ENCODE measurements at regions not wholly inside any gene's neighbourhood (a gene's known extent, or its start where the extent isn't known, plus 50 kb on each side); places are given as distances from the start of the nearest gene placed in this dataset.

- DNase-seq: no peak
- Histone ChIP-seq H3K27ac (no peak overlapping the region), H3K36me3 (no peaks in the 10 kb centered on the region), H3K4me3 (ENCODE audit: low read depth, low read length) (no peak overlapping the region), H3K27me3 (ENCODE audit: insufficient read depth, low read depth, severe bottlenecking) (peaks cover 39% of the 10 kb centered on the region), H3K9me3 (ENCODE audit: severe bottlenecking) (no peaks in the 10 kb centered on the region)
- no peak for TF ChIP-seq CTCF (IDR thresholded peaks at IDR 0.05; ENCODE audit: low read depth, low read length)
Observed at GRCh38 chr4:111037591-111038360, 414.9 kb upstream of the PITX2 start.

- Histone ChIP-seq H3K27me3 (ENCODE audit: insufficient read depth, low read depth, severe bottlenecking) (peaks cover 43% of the 10 kb centered on the region), H3K9me3 (ENCODE audit: severe bottlenecking) (no peaks in the 10 kb centered on the region), H3K36me3 (no peaks in the 10 kb centered on the region), H3K27ac (no peak overlapping the region), H3K4me3 (ENCODE audit: low read depth, low read length) (no peak overlapping the region)
- TF ChIP-seq CTCF (IDR thresholded peaks at IDR 0.05; ENCODE audit: low read depth, low read length): no peak
- DNase-seq: no peak
Observed at GRCh38 chr4:111040904-111041303, 418.0 kb upstream of the PITX2 start.

GRCh38 chr4:111043286-111043685 lies 420.4 kb upstream of the PITX2 start:
- Histone ChIP-seq H3K27me3 (ENCODE audit: insufficient read depth, low read depth, severe bottlenecking) (peaks cover 38% of the 10 kb centered on the region), H3K36me3 (no peaks in the 10 kb centered on the region), H3K9me3 (ENCODE audit: severe bottlenecking) (no peaks in the 10 kb centered on the region), H3K4me3 (ENCODE audit: low read depth, low read length) (no peak overlapping the region), H3K27ac (no peak overlapping the region)
- no peak for TF ChIP-seq CTCF (IDR thresholded peaks at IDR 0.05; ENCODE audit: low read depth, low read length)
- no peak for DNase-seq

GRCh38 chr4:111045992-111046391 lies 423.1 kb upstream of the PITX2 start:
- Histone ChIP-seq H3K36me3 (no peaks in the 10 kb centered on the region), H3K27ac (no peak overlapping the region), H3K27me3 (ENCODE audit: insufficient read depth, low read depth, severe bottlenecking) (peaks cover 25% of the 10 kb centered on the region), H3K4me3 (ENCODE audit: low read depth, low read length) (no peak overlapping the region), H3K9me3 (ENCODE audit: severe bottlenecking) (no peaks in the 10 kb centered on the region)
- no peak for DNase-seq
- no peak for TF ChIP-seq CTCF (IDR thresholded peaks at IDR 0.05; ENCODE audit: low read depth, low read length)

GRCh38 chr4:111046811-111047210 lies 423.9 kb upstream of the PITX2 start:
- no peak for DNase-seq
- Histone ChIP-seq H3K4me3 (ENCODE audit: low read depth, low read length) (no peak overlapping the region), H3K27ac (no peak overlapping the region), H3K27me3 (ENCODE audit: insufficient read depth, low read depth, severe bottlenecking) (peaks cover 21% of the 10 kb centered on the region), H3K9me3 (ENCODE audit: severe bottlenecking) (no peaks in the 10 kb centered on the region), H3K36me3 (no peaks in the 10 kb centered on the region)
- TF ChIP-seq CTCF (IDR thresholded peaks at IDR 0.05; ENCODE audit: low read depth, low read length): no peak

DNA sequence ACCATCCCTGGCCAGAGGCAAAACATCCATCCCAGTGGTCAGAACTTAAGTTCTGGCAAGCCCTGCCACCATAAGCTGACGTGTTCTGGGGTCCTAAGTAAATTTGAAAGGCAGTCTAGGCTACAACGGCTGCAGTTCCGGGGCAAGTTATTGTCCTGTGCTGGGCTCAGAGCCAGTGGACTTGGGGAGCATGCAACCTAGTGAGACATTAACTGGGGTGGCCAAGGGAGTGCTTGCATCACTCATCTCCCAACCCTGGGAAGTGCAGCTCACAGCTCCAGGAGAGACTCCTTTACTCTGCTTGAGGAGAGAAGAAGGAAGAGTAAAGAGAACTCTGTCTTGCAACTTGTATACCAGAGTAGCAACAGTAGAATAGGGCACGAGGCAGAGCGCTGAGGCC lies 425.4 kb upstream of the PITX2 start:
- no peak for DNase-seq
- Histone ChIP-seq H3K36me3 (no peaks in the 10 kb centered on the region), H3K27me3 (ENCODE audit: insufficient read depth, low read depth, severe bottlenecking) (peaks cover 10% of the 10 kb centered on the region), H3K4me3 (ENCODE audit: low read depth, low read length) (no peak overlapping the region), H3K9me3 (ENCODE audit: severe bottlenecking) (no peaks in the 10 kb centered on the region), H3K27ac (no peak overlapping the region)
- no peak for TF ChIP-seq CTCF (IDR thresholded peaks at IDR 0.05; ENCODE audit: low read depth, low read length)

Measured in WERI-Rb-1 (cell line).